SJSA1 (cell line): ENCODE measurements at regions not wholly inside any gene's neighbourhood (a gene's known extent, or its start where the extent isn't known, plus 50 kb on each side); places are given as distances from the start of the nearest gene placed in this dataset.

Experiments used
- DNase-seq, 2 experiments: peaks; one replicate each; pipeline ENCODE4 v3.0.0-alpha.2; 2015 to 2020; ENCODE audit warnings: low spot score in 2 of 2, low read depth in 1 of 2
- H3K27ac ChIP-seq: fragments of 250-450 bp; sonication (Bioruptor Pico); 2 replicates; pipeline ENCODE4 v1.5.1; 2020; ENCODE audit warnings: mild to moderate bottlenecking, moderate library complexity
- H3K27me3 ChIP-seq: fragments of 250-450 bp; sonication (Bioruptor Pico); replicated peaks from 2 replicates; pipeline ENCODE4 v1.5.1; 2020; ENCODE audit warnings: mild to moderate bottlenecking, moderate library complexity
- H3K36me3 ChIP-seq: fragments of 250-450 bp; sonication (Bioruptor Pico); 2 replicates; pipeline ENCODE4 v1.5.1; 2020; ENCODE audit warnings: mild to moderate bottlenecking
- H3K4me1 ChIP-seq: fragments of 250-450 bp; sonication (Bioruptor Pico); replicated peaks from 2 replicates; pipeline ENCODE4 v1.6.1; 2021; ENCODE audit warnings: mild to moderate bottlenecking
- H3K4me3 ChIP-seq: fragments of 250-450 bp; sonication (Bioruptor Pico); 2 replicates; pipeline ENCODE4 v1.5.1; 2020; ENCODE audit warnings: mild to moderate bottlenecking
- H3K9me3 ChIP-seq: fragments of 250-450 bp; sonication (Bioruptor Pico); replicated peaks from 2 replicates; pipeline ENCODE4 v1.5.1; 2020; ENCODE audit warnings: mild to moderate bottlenecking

- no peaks in the 10 kb centered on the region for H3K36me3 ChIP-seq
- no peaks in the 10 kb centered on the region for H3K4me1 ChIP-seq
- no peaks in the 10 kb centered on the region for H3K9me3 ChIP-seq
- H3K4me3 ChIP-seq: no peak overlapping the region
- no peak for DNase-seq
- no peak overlapping the region for H3K27ac ChIP-seq
- H3K27me3 ChIP-seq: no peaks in the 10 kb centered on the region
Measured at GRCh38 chr13:34878329-34878728, 63.7 kb upstream of the NBEA start.

GRCh38 chr13:34879851-34880250, 62.2 kb upstream of the NBEA start:
- no peak overlapping the region for H3K4me3 ChIP-seq
- no peaks in the 10 kb centered on the region for H3K36me3 ChIP-seq
- H3K27ac ChIP-seq: no peak overlapping the region
- H3K9me3 ChIP-seq: no peaks in the 10 kb centered on the region
- no peaks in the 10 kb centered on the region for H3K4me1 ChIP-seq
- DNase-seq: no peak
- H3K27me3 ChIP-seq: no peaks in the 10 kb centered on the region

- no peaks in the 10 kb centered on the region for H3K27me3 ChIP-seq
- H3K9me3 ChIP-seq: no peaks in the 10 kb centered on the region
- no peak for DNase-seq
- no peaks in the 10 kb centered on the region for H3K36me3 ChIP-seq
- H3K4me3 ChIP-seq: no peak overlapping the region
- H3K4me1 ChIP-seq: no peaks in the 10 kb centered on the region
- H3K27ac ChIP-seq: no peak overlapping the region
Measured at GRCh38 chr13:34881494-34881893, 60.6 kb upstream of the NBEA start.

- Histone ChIP-seq H3K4me1 (no peaks in the 10 kb centered on the region), H3K27me3 (no peaks in the 10 kb centered on the region), H3K27ac (no peak overlapping the region), H3K4me3 (no peak overlapping the region), H3K9me3 (no peaks in the 10 kb centered on the region), H3K36me3 (no peaks in the 10 kb centered on the region)
- DNase-seq: no peak
Measured at GRCh38 chr13:34883396-34883795, 58.7 kb upstream of the NBEA start.

GRCh38 chr13:34884366-34884765, 57.7 kb upstream of the NBEA start:
- DNase-seq: no peak
- no peaks in the 10 kb centered on the region for H3K36me3 ChIP-seq
- H3K27ac ChIP-seq: no peak overlapping the region
- H3K4me3 ChIP-seq: no peak overlapping the region
- no peaks in the 10 kb centered on the region for H3K9me3 ChIP-seq
- no peaks in the 10 kb centered on the region for H3K27me3 ChIP-seq
- H3K4me1 ChIP-seq: no peaks in the 10 kb centered on the region

- Histone ChIP-seq H3K4me3 (no peak overlapping the region), H3K4me1 (no peaks in the 10 kb centered on the region), H3K36me3 (no peaks in the 10 kb centered on the region), H3K9me3 (no peaks in the 10 kb centered on the region), H3K27ac (no peak overlapping the region), H3K27me3 (no peaks in the 10 kb centered on the region)
- no peak for DNase-seq
Measured at GRCh38 chr13:34886121-34886875, 55.8 kb upstream of the NBEA start.

- Histone ChIP-seq H3K27me3 (no peaks in the 10 kb centered on the region), H3K9me3 (no peaks in the 10 kb centered on the region), H3K4me3 (no peak overlapping the region), H3K27ac (no peak overlapping the region), H3K36me3 (no peaks in the 10 kb centered on the region), H3K4me1 (no peaks in the 10 kb centered on the region)
- no peak for DNase-seq
Measured at GRCh38 chr13:34886987-34887386, 55.1 kb upstream of the NBEA start.
